GM18868 (cell line): ENCODE measurements at regions not wholly inside any gene's neighbourhood (a gene's known extent, or its start where the extent isn't known, plus 50 kb on each side); places are given as distances from the start of the nearest gene placed in this dataset.
A peak's percentile ranks its signal among the peaks of the same experiment; 100 is the strongest.

Experiments
- ATAC-seq: cut with Tn5 transposase; IDR thresholded peaks from one replicate; pipeline ENCODE4 v1.9.1; 2021; ENCODE audit warnings: mild to moderate bottlenecking, moderate library complexity; ENCODE audit not compliant: unreplicated experiment

- no peak for ATAC-seq
Measured at GRCh38 chr5:89996890-89997289, 412.7 kb downstream of the CETN3 start.

- ATAC-seq, result no peak
Measured at GRCh38 chr5:89996335-89996734, 413.2 kb downstream of the CETN3 start.

- ATAC-seq, result no peak
Measured at GRCh38 chr5:89994266-89994665, 415.3 kb downstream of the CETN3 start.

- ATAC-seq, result no peak
Measured at GRCh38 chr5:89992201-89992600, 417.4 kb downstream of the CETN3 start.

GRCh38 chr5:89991592-89991991, 418.0 kb downstream of the CETN3 start:
- ATAC-seq, result no peak

- ATAC-seq, result no peak
Measured at GRCh38 chr5:89989776-89990175, 419.8 kb downstream of the CETN3 start.

- no peak for ATAC-seq
Measured at GRCh38 chr5:89988998-89989655, 420.4 kb downstream of the CETN3 start.

- ATAC-seq, result no peak
Measured at GRCh38 chr5:89988129-89988810, 421.3 kb downstream of the CETN3 start.

- no peak for ATAC-seq
Measured at GRCh38 chr5:89983216-89983615, 426.3 kb downstream of the CETN3 start.

GRCh38 chr5:89981878-89982773, 427.4 kb downstream of the CETN3 start:
- ATAC-seq, result no peak

- no peak for ATAC-seq
Measured at GRCh38 chr5:89981021-89981420, 428.5 kb downstream of the CETN3 start.

- no peak for ATAC-seq
Measured at GRCh38 chr5:89973516-89973915, 436.0 kb downstream of the CETN3 start.

GRCh38 chr5:89972901-89973300, 436.7 kb downstream of the CETN3 start:
- ATAC-seq, result no peak

GRCh38 chr5:89968958-89969381, 440.6 kb downstream of the CETN3 start:
- no peak for ATAC-seq

GRCh38 chr5:89967771-89968444, 441.6 kb downstream of the CETN3 start:
- no peak for ATAC-seq

GRCh38 chr5:89956838-89957237, 452.7 kb downstream of the CETN3 start:
- no peak for ATAC-seq

- no peak for ATAC-seq
Measured at GRCh38 chr5:89954916-89955315, 454.6 kb downstream of the CETN3 start.

GRCh38 chr5:89951876-89952275, 457.7 kb downstream of the CETN3 start:
- no peak for ATAC-seq

GRCh38 chr5:89950234-89950633, 459.3 kb downstream of the CETN3 start:
- no peak for ATAC-seq

- peak; percentile 69 for ATAC-seq
Measured at GRCh38 chr5:89948977-89949376, 460.6 kb downstream of the CETN3 start.

- ATAC-seq, result no peak
Measured at GRCh38 chr5:89946916-89947315, 462.6 kb downstream of the CETN3 start.
